Right lobe of liver (tissue), 6 donors: ENCODE measurements at regions not wholly inside any gene's neighbourhood (a gene's known extent, or its start where the extent isn't known, plus 50 kb on each side); places are given as distances from the start of the nearest gene placed in this dataset.

Experiments used
- ATAC-seq, 4 donors: fragments of 200-7000 bp; cut with Tn5 transposase; one replicate each; pipeline ENCODE4 v1.9.1; 2020; ENCODE audit warnings: mild to moderate bottlenecking in 4 of 4, moderate library complexity in 4 of 4
- DNase-seq, 3 donors: peaks; one replicate each; pipeline ENCODE4 v3.0.0-alpha.2; 2020
- H3K27ac ChIP-seq, 3 donors: fragments of 200-600 bp; one replicate each; pipeline ENCODE4 v1.8.0; 2022
- H3K27me3 ChIP-seq, 2 donors: fragments of 200-600 bp; one replicate each; pipeline ENCODE4 v1.8.0; 2022
- H3K36me3 ChIP-seq, 4 donors: fragments of 200-600 bp; sonication (generic) in 1 of 4; one replicate each; pipeline versions ENCODE4 v1.5.1 to v1.8.0; 2017 to 2022; ENCODE audit warnings: control low read depth in 1 of 4
- H3K4me1 ChIP-seq, 4 donors: fragments of 200-600 bp; sonication (generic) in 1 of 4; one replicate each; pipeline versions ENCODE4 v1.5.1 to v1.8.0; 2017 to 2022; ENCODE audit warnings: control low read depth in 1 of 4
- H3K4me3 ChIP-seq, 3 donors: fragments of 200-600 bp; one replicate each; pipeline ENCODE4 v1.8.0; 2022
- H3K9me3 ChIP-seq, 4 donors: fragments of 200-600 bp; sonication (generic) in 1 of 4; one replicate each; pipeline versions ENCODE4 v1.5.1 to v1.8.0; 2017 to 2022; ENCODE audit warnings: control low read depth in 1 of 4
- CTCF ChIP-seq, 4 donors: fragments of 200-600 bp in 3 of 4; fragments of 450-650 bp in 1 of 4; IDR thresholded peaks; one replicate each; pipeline versions ENCODE4 v1.5.1 to v1.8.0; 2016 to 2022; ENCODE audit warnings: antibody characterized with exemption in 4 of 4, mild to moderate bottlenecking in 2 of 4
- POLR2A ChIP-seq: fragments of 450-650 bp; IDR thresholded peaks from one replicate; pipeline ENCODE4 v1.6.1; 2017; ENCODE audit warnings: antibody characterized with exemption, mild to moderate bottlenecking
- WGBS: methylation state at CpG from one replicate; pipeline ENCODE4 v1.1.6; 2018; ENCODE audit warnings: low coverage, low lambda C conversion rate; ENCODE audit not compliant: insufficient coverage; ENCODE audit errors: missing lambda C conversion rate; 5-methylcytosine and 5-hydroxymethylcytosine counted together
- intact Hi-C, 2 donors: fragments of 100-400 bp; cut with DNase I; formaldehyde crosslinking; loops; one replicate each; pipeline versions ENCODE4 v1.11.2 to v1.14.1; 2022
- donor health status: DM: no; HTN: yes; CAD: no.
- donor health status: DM: no; HTN: no; CAD: no.
- donor health status: DM: no; HTN: no; CAD: no.
- donor health status: DM: no; HTN: yes; CAD: no.
- donor health status: DM: no; HTN: yes; CAD: no.

GRCh38 chr3:10599017-10599416, 93.6 kb upstream of the ATP2B2 start:
- Histone ChIP-seq H3K27me3 (no peaks in the 10 kb centered on the region), H3K4me1 (peaks cover 0 to 24% (median 9%) of the 10 kb centered on the region in 4 donors), H3K36me3 (no peaks in the 10 kb centered on the region), H3K27ac (no peak overlapping the region), H3K4me3 (no peak overlapping the region), H3K9me3 (no peaks in the 10 kb centered on the region)
- intact Hi-C loops, result no loop called here
- DNase-seq (no peak), ATAC-seq (peak in 3 of 4 donors; percentile 8 to 11 (median 9))
- WGBS, result 88% methylated on average over 4 of the region's 6 CpGs
- TF ChIP-seq POLR2A, result no peak

- WGBS, result 23% methylated on average over 9 of the region's 9 CpGs
- TF ChIP-seq POLR2A (no peak), CTCF (IDR thresholded peaks at IDR 0.05) (no peak)
- Histone ChIP-seq H3K36me3 (no peaks in the 10 kb centered on the region), H3K4me3 (no peak overlapping the region), H3K4me1 (peaks cover 0 to 24% (median 9%) of the 10 kb centered on the region in 4 donors), H3K27ac (no peak overlapping the region), H3K27me3 (no peaks in the 10 kb centered on the region), H3K9me3 (no peaks in the 10 kb centered on the region)
- intact Hi-C loops, result no loop called here
- peak; percentile 62 to 86 (median 72) for ATAC-seq
- DNase-seq, result peak in 2 of 3 donors; percentile 46 to 68
Measured at GRCh38 chr3:10599444-10599843, 94.1 kb upstream of the ATP2B2 start.

GRCh38 chr3:10600296-10600714, 94.9 kb upstream of the ATP2B2 start:
- intact Hi-C loops, result no loop called here
- Histone ChIP-seq H3K9me3 (no peaks in the 10 kb centered on the region), H3K4me3 (no peak overlapping the region), H3K4me1 (peaks cover 0 to 24% (median 9%) of the 10 kb centered on the region in 4 donors), H3K36me3 (no peaks in the 10 kb centered on the region), H3K27ac (no peak overlapping the region), H3K27me3 (no peaks in the 10 kb centered on the region)
- WGBS, result 43% methylated on average over 5 of the region's 8 CpGs
- DNase-seq, result no peak
- TF ChIP-seq CTCF (IDR thresholded peaks at IDR 0.05) (no peak), POLR2A (no peak)
- no peak for ATAC-seq

GRCh38 chr3:10600726-10601125, 95.3 kb upstream of the ATP2B2 start:
- no peaks in the 10 kb centered on the region for H3K9me3 ChIP-seq
- no peak for DNase-seq
- ATAC-seq, result peak in 1 of 4 donors; percentile 26
- no peak overlapping the region for H3K4me3 ChIP-seq
- no peak overlapping the region for H3K27ac ChIP-seq
- H3K4me1 ChIP-seq, result peaks cover 0 to 24% (median 9%) of the 10 kb centered on the region in 4 donors
- no peaks in the 10 kb centered on the region for H3K27me3 ChIP-seq
- intact Hi-C loops, result no loop called here
- WGBS, result 93% methylated on average over 2 of the region's 5 CpGs
- TF ChIP-seq CTCF (IDR thresholded peaks at IDR 0.05) (no peak), POLR2A (no peak)
- H3K36me3 ChIP-seq, result no peaks in the 10 kb centered on the region

GRCh38 chr3:10601151-10601856, 95.9 kb upstream of the ATP2B2 start:
- ATAC-seq (no peak), DNase-seq (no peak)
- no peak overlapping the region for H3K4me3 ChIP-seq
- H3K9me3 ChIP-seq, result no peaks in the 10 kb centered on the region
- no peaks in the 10 kb centered on the region for H3K27me3 ChIP-seq
- intact Hi-C loops, result no loop called here
- no peaks in the 10 kb centered on the region for H3K36me3 ChIP-seq
- H3K4me1 ChIP-seq, result peaks cover 0 to 24% (median 9%) of the 10 kb centered on the region in 4 donors
- H3K27ac ChIP-seq, result no peak overlapping the region
- WGBS, result 50% methylated on average over 1 of the region's 6 CpGs
- TF ChIP-seq CTCF (IDR thresholded peaks at IDR 0.05) (no peak), POLR2A (no peak)
